GM12891 (cell line): ENCODE measurements at regions not wholly inside any gene's neighbourhood (a gene's known extent, or its start where the extent isn't known, plus 50 kb on each side); places are given as distances from the start of the nearest gene placed in this dataset.
A peak's percentile ranks its signal among the peaks of the same experiment; 100 is the strongest.

ENCODE experiments used
- DNase-seq: peaks from one replicate; pipeline ENCODE4 v3.0.0; 2011; ENCODE audit warnings: low spot score; ENCODE audit not compliant: insufficient read length
- FAIRE-seq: peaks from 2 replicates; lab custom pipeline; 2011; peaks lifted over from hg19 to GRCh38; lab: Jason Lieb, UNC
- PAX5 ChIP-seq: IDR thresholded peaks from 2 replicates; pipeline ENCODE4 v1.6.1; 2011; ENCODE audit warnings: low read length, moderate library complexity, mild to moderate bottlenecking; ENCODE audit not compliant: insufficient read depth, severe bottlenecking
- POLR2A ChIP-seq: IDR thresholded peaks from 2 replicates; pipeline ENCODE4 v1.6.1; 2011; ENCODE audit warnings: low read depth, low read length, control low read depth
- POLR2AphosphoS5 ChIP-seq: IDR thresholded peaks from 2 replicates; pipeline ENCODE4 v1.6.1; 2011; ENCODE audit warnings: low read depth, low read length, control low read depth
- POU2F2 ChIP-seq: IDR thresholded peaks from 2 replicates; pipeline ENCODE4 v1.6.1; 2011; ENCODE audit warnings: low read depth, mild to moderate bottlenecking, control low read depth, low read length, moderate library complexity
- SPI1 ChIP-seq: IDR thresholded peaks from 2 replicates; pipeline ENCODE4 v1.6.1; 2011; ENCODE audit warnings: low read depth, low read length, control low read depth
- TAF1 ChIP-seq: IDR thresholded peaks from 2 replicates; pipeline ENCODE4 v1.6.1; 2011; ENCODE audit warnings: low read depth, low read length, control low read depth

DNA sequence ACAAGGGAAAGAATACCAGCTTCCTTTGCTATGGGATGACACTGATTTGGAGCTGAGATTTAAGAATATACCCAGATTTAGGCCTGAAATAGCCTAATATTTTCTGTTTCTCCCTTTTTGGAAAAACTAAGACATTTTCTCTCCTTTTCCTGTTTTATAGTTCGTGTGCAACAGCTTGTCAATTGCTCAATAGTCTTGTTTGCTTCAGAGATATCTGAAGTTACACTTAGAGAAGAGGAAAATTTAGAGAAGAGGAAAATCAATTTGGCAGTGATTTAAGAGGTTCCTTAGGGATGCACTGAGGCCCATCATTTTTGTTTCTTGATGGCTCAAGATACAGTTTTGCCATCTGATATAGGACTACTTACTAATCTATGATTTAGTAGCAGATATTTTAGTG lies 398.6 kb downstream of the RFPL4B start:
- no peak for TF ChIP-seq POLR2AphosphoS5
- TF ChIP-seq POLR2A, result no peak
- TF ChIP-seq SPI1, result no peak
- no peak for TF ChIP-seq PAX5
- TF ChIP-seq TAF1, result no peak
- TF ChIP-seq POU2F2, result no peak
- FAIRE-seq, result no peak
- no peak for DNase-seq

- DNase-seq, result no peak
- TF ChIP-seq POLR2AphosphoS5 (no peak), POU2F2 (no peak), TAF1 (no peak), PAX5 (no peak), POLR2A (no peak)
- no peak for FAIRE-seq
These were observed 402.5 kb downstream of the RFPL4B start for GRCh38 chr6:112749673-112750072.

DNA sequence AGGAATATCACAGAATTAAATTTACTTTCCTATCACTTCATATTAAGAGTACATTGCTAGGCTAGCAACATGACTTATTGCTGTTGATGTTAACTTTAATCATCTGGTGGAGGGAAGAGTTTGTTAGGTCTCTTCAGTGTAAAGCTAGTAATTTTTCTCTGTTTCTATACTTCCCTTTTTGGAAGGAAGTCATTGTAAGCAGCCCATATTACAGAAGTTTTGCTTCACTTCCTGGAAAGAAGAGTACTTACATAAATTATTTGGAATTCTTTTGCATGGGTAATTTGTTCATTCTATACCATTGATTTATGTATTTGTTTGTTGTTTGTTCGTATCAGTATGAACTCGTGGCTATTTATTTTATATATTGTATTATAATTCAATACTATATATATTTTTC lies 405.2 kb downstream of the RFPL4B start:
- no peak for FAIRE-seq
- DNase-seq, result no peak
- TF ChIP-seq PAX5 (no peak), TAF1 (no peak), SPI1 (no peak), POU2F2 (no peak), POLR2A (no peak), POLR2AphosphoS5 (no peak)

DNA sequence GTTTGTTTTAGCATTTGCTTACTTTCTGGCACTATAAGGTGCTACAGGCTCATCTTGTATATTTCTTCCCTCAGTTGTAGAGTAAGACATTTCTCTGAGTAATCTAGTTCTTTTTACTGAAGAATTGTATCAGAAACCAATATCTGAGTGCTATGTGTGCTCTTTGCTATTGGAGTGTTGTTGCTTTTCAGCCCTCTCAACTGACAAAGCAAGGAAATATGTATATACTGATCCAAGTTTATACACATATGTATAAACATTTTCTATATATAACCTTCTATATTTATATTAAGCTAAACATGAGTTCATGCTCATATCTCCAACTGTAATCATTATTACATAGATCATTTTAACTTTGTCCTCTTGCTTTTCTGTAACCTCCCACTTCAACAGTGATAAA lies 405.7 kb downstream of the RFPL4B start:
- TF ChIP-seq POU2F2, result no peak
- no peak for TF ChIP-seq PAX5
- no peak for TF ChIP-seq POLR2AphosphoS5
- TF ChIP-seq TAF1, result no peak
- TF ChIP-seq POLR2A, result no peak
- TF ChIP-seq SPI1, result no peak
- DNase-seq, result no peak
- FAIRE-seq, result no peak

DNA sequence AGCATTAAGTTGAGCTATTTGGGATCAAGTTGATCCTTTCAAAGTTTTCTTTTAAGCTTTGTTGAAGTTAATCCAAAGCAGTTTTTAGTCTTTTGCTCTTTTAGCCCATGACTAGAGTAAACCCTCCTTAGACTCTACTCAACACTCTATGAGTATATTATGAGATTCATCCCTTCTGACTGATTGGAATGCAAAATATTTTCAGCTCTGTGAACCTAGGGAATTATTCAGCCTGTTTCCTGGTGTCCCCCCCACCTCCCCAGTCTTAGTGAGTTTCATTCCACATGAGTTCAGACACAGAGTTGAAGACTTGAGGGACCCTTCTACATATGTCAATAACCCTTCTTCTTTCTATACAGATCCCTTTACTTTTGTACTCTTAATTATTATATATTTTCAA lies 413.7 kb downstream of the RFPL4B start:
- TF ChIP-seq SPI1, result no peak
- no peak for TF ChIP-seq PAX5
- DNase-seq, result no peak
- no peak for FAIRE-seq

- DNase-seq (no peak), FAIRE-seq (no peak)
- no peak for TF ChIP-seq TAF1
- TF ChIP-seq POU2F2, result no peak
- no peak for TF ChIP-seq SPI1
- TF ChIP-seq PAX5, result no peak
- TF ChIP-seq POLR2A, result no peak
- no peak for TF ChIP-seq POLR2AphosphoS5
These were observed 414.6 kb downstream of the RFPL4B start for GRCh38 chr6:112761740-112762139.

- FAIRE-seq, result no peak
- no peak for TF ChIP-seq POLR2A
- TF ChIP-seq TAF1, result no peak
- no peak for TF ChIP-seq POU2F2
- TF ChIP-seq POLR2AphosphoS5, result no peak
- no peak for TF ChIP-seq SPI1
- TF ChIP-seq PAX5, result no peak
- no peak for DNase-seq
These were observed 417.2 kb downstream of the RFPL4B start for GRCh38 chr6:112764377-112764776.

DNA sequence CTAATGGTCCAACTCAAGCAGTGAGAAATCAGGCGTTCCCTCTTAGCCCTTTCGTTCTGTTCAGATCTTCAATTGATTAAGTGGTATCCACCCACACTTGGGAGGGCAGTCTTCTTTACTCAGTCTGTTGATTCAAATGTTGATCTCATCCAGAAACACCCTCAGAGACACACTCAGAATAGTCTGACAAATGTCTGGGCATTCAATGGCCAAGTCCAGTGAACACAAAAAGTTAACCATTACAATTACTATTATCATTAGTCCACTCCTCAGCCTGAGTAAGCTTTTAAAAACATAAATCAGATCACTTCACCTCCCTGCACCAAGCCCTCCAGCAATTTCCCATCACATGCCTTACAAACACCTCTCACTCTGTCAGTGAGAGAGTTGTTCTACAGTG lies 423.2 kb downstream of the RFPL4B start:
- FAIRE-seq, result no peak
- TF ChIP-seq POLR2AphosphoS5 (no peak), SPI1 (no peak), POU2F2 (no peak), PAX5 (no peak), TAF1 (no peak), POLR2A (no peak)
- no peak for DNase-seq

DNA sequence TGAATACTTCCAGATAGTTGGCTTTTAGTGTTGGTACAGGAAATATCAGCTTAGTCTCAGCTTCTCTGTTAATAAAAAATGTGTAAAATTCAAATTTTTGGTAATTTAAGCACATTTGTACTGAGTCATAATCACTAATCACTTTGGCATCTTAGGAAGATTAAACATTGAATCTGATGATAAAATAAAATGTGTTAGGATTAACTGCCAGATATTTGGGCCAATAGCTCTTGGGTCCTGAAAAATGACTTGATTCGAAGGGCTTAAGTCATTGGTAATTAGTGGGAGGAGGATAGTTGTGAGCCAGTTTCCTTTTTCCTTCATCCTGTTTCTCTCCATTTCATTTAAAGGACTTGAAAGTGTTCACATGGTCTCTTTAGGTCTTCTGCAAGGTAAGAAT lies 426.1 kb downstream of the RFPL4B start:
- TF ChIP-seq TAF1 (no peak), PAX5 (no peak)
- DNase-seq (no peak), FAIRE-seq (no peak)

- DNase-seq, result no peak
- no peak for FAIRE-seq
- TF ChIP-seq TAF1 (no peak), POLR2A (no peak), POU2F2 (no peak), SPI1 (no peak), POLR2AphosphoS5 (no peak), PAX5 (no peak)
These were observed 427.2 kb downstream of the RFPL4B start for GRCh38 chr6:112774319-112774718.

- peak; percentile 79 for FAIRE-seq
- peak; percentile 11 for DNase-seq
These were observed 433.5 kb downstream of the RFPL4B start for GRCh38 chr6:112780498-112781096.

More at GRCh38 chr6:112780498-112781096, 433.5 kb downstream of the RFPL4B start:
- TF ChIP-seq SPI1 (no peak), POU2F2 (peak; percentile 55; the same call in 1 of the 2 replicates)
